Upper lobe of left lung (tissue), 4 donors: ENCODE measurements at regions not wholly inside any gene's neighbourhood (a gene's known extent, or its start where the extent isn't known, plus 50 kb on each side); places are given as distances from the start of the nearest gene placed in this dataset.

Source experiments
- POLR2AphosphoS5 ChIP-seq, 2 donors: sonication (generic); formaldehyde crosslinking; IDR thresholded peaks; one replicate each; pipeline ENCODE4 v1.5.1; 2017; ENCODE audit warnings: antibody characterized with exemption in 2 of 2
- TF ChIP-seq, protein P1 (sequence below), 6 experiments: fragments of 450-650 bp in 4 of 6; fragments of 200-600 bp in 2 of 6; sonication (generic) in 2 of 6; IDR thresholded peaks; one replicate each; pipeline ENCODE4 v1.5.1; 2016 to 2019; ENCODE audit warnings: antibody characterized with exemption in 6 of 6

DNA sequence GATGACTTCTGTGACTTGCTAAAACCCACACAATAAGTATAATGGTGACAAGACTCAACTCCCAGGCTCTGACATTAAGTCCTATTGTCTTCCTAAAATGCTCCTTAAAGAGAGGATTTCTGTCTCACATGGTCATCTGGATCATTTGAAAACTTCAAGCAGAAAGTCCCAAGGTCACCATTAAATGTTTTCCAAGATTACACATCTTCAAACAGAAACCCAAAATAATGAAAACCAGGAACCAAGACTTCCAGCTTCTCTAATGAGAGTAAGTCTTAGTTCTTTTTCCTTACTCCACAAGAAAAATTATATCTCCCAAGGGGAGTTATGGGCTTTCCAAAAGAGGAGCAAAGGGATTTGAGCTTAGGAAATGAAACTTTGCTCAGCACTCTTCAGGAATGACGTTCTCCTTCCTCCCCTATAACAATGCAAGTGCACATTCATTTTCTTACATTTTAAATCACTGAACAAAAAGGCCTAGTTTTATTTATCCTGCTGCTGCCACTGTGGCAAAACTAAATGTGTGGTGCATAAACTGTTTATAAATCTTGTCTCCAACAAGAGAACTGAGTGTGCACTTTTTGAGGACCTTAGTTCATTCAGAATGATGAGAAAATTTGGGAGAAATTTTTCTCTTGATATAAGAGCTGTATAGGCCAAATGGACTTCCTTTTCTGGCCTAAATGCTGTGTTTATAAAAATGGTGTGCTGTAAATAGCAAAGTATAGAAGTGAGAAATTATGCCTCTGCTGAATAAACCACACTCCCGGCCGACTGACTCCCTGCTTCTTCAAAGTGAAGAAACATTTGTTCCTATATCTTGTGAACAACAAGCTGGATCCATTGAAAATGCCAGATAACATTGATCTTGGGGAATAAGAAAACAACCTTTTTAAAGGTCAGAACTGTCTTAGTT, 148.4 kb upstream of the PLEKHG7 start:
- TF ChIP-seq POLR2AphosphoS5 (IDR thresholded peaks at IDR 0.05) = no peak
- TF ChIP-seq, protein P1, sequence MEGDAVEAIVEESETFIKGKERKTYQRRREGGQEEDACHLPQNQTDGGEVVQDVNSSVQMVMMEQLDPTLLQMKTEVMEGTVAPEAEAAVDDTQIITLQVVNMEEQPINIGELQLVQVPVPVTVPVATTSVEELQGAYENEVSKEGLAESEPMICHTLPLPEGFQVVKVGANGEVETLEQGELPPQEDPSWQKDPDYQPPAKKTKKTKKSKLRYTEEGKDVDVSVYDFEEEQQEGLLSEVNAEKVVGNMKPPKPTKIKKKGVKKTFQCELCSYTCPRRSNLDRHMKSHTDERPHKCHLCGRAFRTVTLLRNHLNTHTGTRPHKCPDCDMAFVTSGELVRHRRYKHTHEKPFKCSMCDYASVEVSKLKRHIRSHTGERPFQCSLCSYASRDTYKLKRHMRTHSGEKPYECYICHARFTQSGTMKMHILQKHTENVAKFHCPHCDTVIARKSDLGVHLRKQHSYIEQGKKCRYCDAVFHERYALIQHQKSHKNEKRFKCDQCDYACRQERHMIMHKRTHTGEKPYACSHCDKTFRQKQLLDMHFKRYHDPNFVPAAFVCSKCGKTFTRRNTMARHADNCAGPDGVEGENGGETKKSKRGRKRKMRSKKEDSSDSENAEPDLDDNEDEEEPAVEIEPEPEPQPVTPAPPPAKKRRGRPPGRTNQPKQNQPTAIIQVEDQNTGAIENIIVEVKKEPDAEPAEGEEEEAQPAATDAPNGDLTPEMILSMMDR (IDR thresholded peaks at IDR 0.05) = no peak
